IMR-90 (cell line): ENCODE measurements at regions not wholly inside any gene's neighbourhood (a gene's known extent, or its start where the extent isn't known, plus 50 kb on each side); places are given as distances from the start of the nearest gene placed in this dataset.

Experiments
- ATAC-seq: fragments of 200-7000 bp; cut with Tn5 transposase; 2 replicates; pipeline ENCODE4 v1.9.1; 2020; ENCODE audit warnings: low read depth, mild to moderate bottlenecking, moderate library complexity
- BruUV-seq: library from RNA; stranded (reverse); fragments of 400-500 nt; replicated peaks from 2 replicates; lab custom pipeline; 2021; lab: Mats Ljungman, UMichigan
- CTCF ChIA-PET: fragments of 300-600 bp; formaldehyde crosslinking; extraction: SDS; loops from one replicate; lab custom pipeline; 2021; ENCODE audit warnings: antibody characterized with exemption; lab: Yijun Ruan, JAX
- POLR2A ChIA-PET: fragments of 300-600 bp; sonication (Branson Sonifier 250); formaldehyde crosslinking; loops from one replicate; lab custom pipeline; 2022; ENCODE audit warnings: antibody characterized with exemption; ENCODE audit not compliant: unreplicated experiment; lab: Charles Lee
- DNase-seq: peaks from one replicate; pipeline ENCODE4 v3.0.0; 2013
- H2AFZ ChIP-seq: replicated peaks from 2 replicates; pipeline ENCODE3; 2013; ENCODE audit warnings: low read length, mild to moderate bottlenecking; ENCODE audit not compliant: poor library complexity
- H2AK5ac ChIP-seq: 2 replicates; pipeline ENCODE4 v1.6.1; 2013; ENCODE audit warnings: low read depth, low read length, inconsistent platforms
- H2AK9ac ChIP-seq: replicated peaks from 2 replicates; pipeline ENCODE3; 2013; ENCODE audit warnings: mild to moderate bottlenecking, low read depth, low read length, moderate library complexity; ENCODE audit not compliant: poor library complexity
- H2BK120ac ChIP-seq: 2 replicates; pipeline ENCODE4 v1.6.1; 2013; ENCODE audit warnings: low read depth, low read length, inconsistent platforms
- H2BK15ac ChIP-seq: 3 replicates; pipeline ENCODE4 v1.6.1; 2013; ENCODE audit warnings: low read depth, low read length, inconsistent platforms
- H2BK20ac ChIP-seq: 2 replicates; pipeline ENCODE4 v1.6.1; 2013; ENCODE audit warnings: low read depth, mild to moderate bottlenecking, inconsistent platforms, low read length, moderate library complexity
- H2BK5ac ChIP-seq: 2 replicates; pipeline ENCODE4 v1.6.1; 2013; ENCODE audit warnings: mild to moderate bottlenecking, low read depth, low read length, inconsistent platforms; ENCODE audit not compliant: poor library complexity, severe bottlenecking
- H3K14ac ChIP-seq: replicated peaks from 2 replicates; pipeline ENCODE4 v1.6.1; 2013; ENCODE audit warnings: low read depth, low read length, inconsistent platforms
- H3K18ac ChIP-seq: 2 replicates; pipeline ENCODE4 v1.6.1; 2013; ENCODE audit warnings: low read depth, low read length, control low read depth
- H3K23ac ChIP-seq: 2 replicates; pipeline ENCODE4 v1.6.1; 2013; ENCODE audit warnings: low read depth, low read length, inconsistent platforms
- H3K27ac ChIP-seq: 2 replicates; pipeline ENCODE4 v1.5.1; 2013; ENCODE audit warnings: mild to moderate bottlenecking, control low read depth, low read length; ENCODE audit not compliant: insufficient read depth
- H3K27me3 ChIP-seq: 2 replicates; pipeline ENCODE4 v1.6.1; 2013; ENCODE audit warnings: low read length; ENCODE audit not compliant: control insufficient read depth, insufficient read depth
- H3K36me3 ChIP-seq: 2 replicates; pipeline ENCODE4 v1.6.1; 2013; ENCODE audit warnings: low read length, mixed read lengths; ENCODE audit not compliant: control insufficient read depth, insufficient read depth
- H3K4ac ChIP-seq: 2 replicates; pipeline ENCODE4 v1.6.1; 2013; ENCODE audit warnings: low read depth, low read length, inconsistent platforms
- H3K4me1 ChIP-seq: 2 replicates; pipeline ENCODE4 v1.6.1; 2013; ENCODE audit warnings: low read length, mixed read lengths; ENCODE audit not compliant: control insufficient read depth, insufficient read depth
- H3K4me2 ChIP-seq: 2 replicates; pipeline ENCODE4 v1.6.1; 2013; ENCODE audit warnings: low read depth, mild to moderate bottlenecking, control low read depth, low read length, moderate library complexity
- H3K4me3 ChIP-seq: 2 replicates; pipeline ENCODE4 v1.5.1; 2013; ENCODE audit warnings: low read depth, mild to moderate bottlenecking, control low read depth, low read length, moderate library complexity; ENCODE audit not compliant: insufficient read depth
- H3K56ac ChIP-seq: 2 replicates; pipeline ENCODE4 v1.6.1; 2013; ENCODE audit warnings: low read length, inconsistent platforms; ENCODE audit not compliant: insufficient read depth; ENCODE audit errors: extremely low read depth
- H3K79me1 ChIP-seq, 2 experiments: 2 replicates each; pipeline ENCODE4 v1.6.1; 2013; ENCODE audit warnings: low read length in 2 of 2, inconsistent platforms in 1 of 2, low read depth in 1 of 2
- H3K9ac ChIP-seq: 2 replicates; pipeline ENCODE4 v1.6.1; 2013; ENCODE audit warnings: low read depth, low read length, control low read depth
- H3K9me1 ChIP-seq: 2 replicates; pipeline ENCODE4 v1.6.1; 2013; ENCODE audit warnings: low read length, inconsistent platforms; ENCODE audit not compliant: insufficient read depth
- H3K9me3 ChIP-seq: 2 replicates; pipeline ENCODE4 v1.6.1; 2013; ENCODE audit warnings: low read length; ENCODE audit not compliant: control insufficient read depth, insufficient read depth
- H4K20me1 ChIP-seq: 2 replicates; pipeline ENCODE4 v1.6.1; 2013; ENCODE audit warnings: low read length, inconsistent platforms; ENCODE audit not compliant: insufficient read depth
- H4K5ac ChIP-seq: 2 replicates; pipeline ENCODE4 v1.6.1; 2013; ENCODE audit warnings: mild to moderate bottlenecking, low read depth, low read length, control low read depth
- H4K8ac ChIP-seq, 2 experiments: 2 replicates each; pipeline ENCODE4 v1.6.1; 2013; ENCODE audit warnings: low read depth in 2 of 2, low read length in 2 of 2, control low read depth in 1 of 2, inconsistent platforms in 1 of 2
- H4K91ac ChIP-seq: 2 replicates; pipeline ENCODE4 v1.6.1; 2013; ENCODE audit warnings: low read depth, low read length, inconsistent platforms; ENCODE audit not compliant: insufficient read depth
- BHLHE40 ChIP-seq: fragments of 150-350 bp; IDR thresholded peaks from 2 replicates; pipeline ENCODE4 v1.6.1; 2016; ENCODE audit warnings: mild to moderate bottlenecking, low read depth, low read length
- CEBPB ChIP-seq: IDR thresholded peaks from 2 replicates; pipeline ENCODE4 v1.6.1; 2012; ENCODE audit warnings: low read depth, low read length, improper control_type of control experiment
- CHD1 ChIP-seq: IDR thresholded peaks from 2 replicates; pipeline ENCODE4 v1.6.1; 2012; ENCODE audit warnings: low read depth, low read length, improper control_type of control experiment
- CTCF ChIP-seq: conservative IDR thresholded peaks from 2 replicates; pipeline ENCODE4 v1.5.1; 2012; ENCODE audit warnings: mild to moderate bottlenecking, low read depth, low read length, improper control_type of control experiment
- ELK1 ChIP-seq: fragments of 150-350 bp; IDR thresholded peaks from 2 replicates; pipeline ENCODE4 v1.6.1; 2016; ENCODE audit warnings: low read depth, mild to moderate bottlenecking, low read length, moderate library complexity, borderline replicate concordance
- FOS ChIP-seq: fragments of 150-350 bp; IDR thresholded peaks from 2 replicates; pipeline ENCODE4 v1.6.1; 2016; ENCODE audit warnings: low read depth, low read length
- MAFK ChIP-seq: IDR thresholded peaks from 2 replicates; pipeline ENCODE4 v1.6.1; 2012; ENCODE audit warnings: low read depth, low read length, improper control_type of control experiment
- MAZ ChIP-seq: IDR thresholded peaks from 2 replicates; pipeline ENCODE4 v1.6.1; 2012; ENCODE audit warnings: low read depth, mild to moderate bottlenecking, low read length, improper control_type of control experiment, moderate library complexity, borderline replicate concordance
- MXI1 ChIP-seq: IDR thresholded peaks from 2 replicates; pipeline ENCODE4 v1.6.1; 2012; ENCODE audit warnings: low read depth, mild to moderate bottlenecking, low read length, moderate library complexity, borderline replicate concordance
- NFE2L2 ChIP-seq: fragments of 150-350 bp; IDR thresholded peaks from 2 replicates; pipeline ENCODE4 v1.6.1; 2016; ENCODE audit warnings: low read depth, mild to moderate bottlenecking, low read length
- POLR2A ChIP-seq: IDR thresholded peaks from 2 replicates; pipeline ENCODE4 v1.6.1; 2012; ENCODE audit warnings: mild to moderate bottlenecking, low read depth, low read length
- RAD21 ChIP-seq: IDR thresholded peaks from 2 replicates; pipeline ENCODE4 v1.6.1; 2012; ENCODE audit warnings: low read length, improper control_type of control experiment
- RCOR1 ChIP-seq: IDR thresholded peaks from 2 replicates; pipeline ENCODE4 v1.6.1; 2012; ENCODE audit warnings: mild to moderate bottlenecking, low read length, improper control_type of control experiment; ENCODE audit not compliant: insufficient replicate concordance
- RFX5 ChIP-seq: IDR thresholded peaks from 2 replicates; pipeline ENCODE4 v1.8.0; 2012; ENCODE audit warnings: low read depth, mild to moderate bottlenecking, low read length, moderate library complexity
- SMC3 ChIP-seq: fragments of 150-350 bp; IDR thresholded peaks from 2 replicates; pipeline ENCODE4 v1.6.1; 2016; ENCODE audit warnings: low read depth, mild to moderate bottlenecking, antibody characterized with exemption, low read length, moderate library complexity
- USF2 ChIP-seq: fragments of 150-350 bp; IDR thresholded peaks from 2 replicates; pipeline ENCODE4 v1.6.1; 2017; ENCODE audit warnings: mild to moderate bottlenecking, antibody characterized with exemption, low read length, low read depth
- WGBS, 2 experiments: methylation state at CpG; one replicate each; pipeline versions ENCODE4 v1.1.5 to v1.1.7; 2013; ENCODE audit warnings: missing lambda C conversion rate in 2 of 2; ENCODE audit not compliant: insufficient read length in 1 of 2; ENCODE audit errors: extremely low coverage in 2 of 2; 5-methylcytosine and 5-hydroxymethylcytosine counted together
- dilution Hi-C: fragments of 300-500 bp; cut with HindIII; formaldehyde crosslinking; loops from one replicate; pipeline ENCODE4 v1.14.3; 2018; ENCODE audit warnings: low sequenced_read_pairs; ENCODE audit not compliant: unreplicated experiment
- in situ Hi-C: fragments of 300-500 bp; cut with MboI; formaldehyde crosslinking; loops from 3 replicates; pipeline ENCODE4 v1.14.3; 2019; ENCODE audit warnings: low sequenced_read_pairs, inconsistent platforms, mixed read lengths
- intact Hi-C: fragments of 100-400 bp; cut with micrococcal nuclease; formaldehyde crosslinking; loops from 2 replicates; pipeline ENCODE4 v1.10.0; 2022

GRCh38 chr2:47651296-47651695 is 80.5 kb upstream of the KCNK12 start:
- Histone ChIP-seq H2AK5ac (no peak overlapping the region), H3K4ac (no peak overlapping the region), H2BK120ac (no peak overlapping the region), H4K8ac (no peak overlapping the region), H3K27me3 (peaks cover 23% of the 10 kb centered on the region), H3K14ac (no peak overlapping the region), H3K56ac (no peak overlapping the region), H2BK15ac (no peak overlapping the region), H4K91ac (no peak overlapping the region), H3K27ac (no peak overlapping the region), H2BK5ac (no peak overlapping the region), H3K79me1 (no peaks in the 10 kb centered on the region), H3K4me1 (no peaks in the 10 kb centered on the region), H2AK9ac (no peak overlapping the region), H4K20me1 (no peaks in the 10 kb centered on the region), H3K36me3 (no peaks in the 10 kb centered on the region), H3K9me3 (no peaks in the 10 kb centered on the region; the same call in 1 of the 2 replicates), H3K9me1 (no peaks in the 10 kb centered on the region; the same call in 1 of the 2 replicates), H2AFZ (no peak overlapping the region), H3K18ac (no peak overlapping the region), H3K23ac (no peak overlapping the region), H3K9ac (no peak overlapping the region), H2BK20ac (no peak overlapping the region), H3K4me2 (no peak overlapping the region), H4K5ac (no peak overlapping the region), H3K4me3 (no peak overlapping the region)
- CTCF ChIA-PET, result no interaction called here
- no TSS peak for BruUV-seq
- in situ Hi-C loops (no loop called here), intact Hi-C loops (no loop called here), dilution Hi-C loops (no loop called here)
- POLR2A ChIA-PET, result no interaction called here
- TF ChIP-seq RFX5, result no peak
- no peak for TF ChIP-seq BHLHE40
- TF ChIP-seq POLR2A, result no peak
- TF ChIP-seq CTCF, result no peak
- TF ChIP-seq MXI1, result no peak
- no peak for TF ChIP-seq RCOR1
- TF ChIP-seq NFE2L2, result no peak
- no peak for TF ChIP-seq CEBPB
- no peak for TF ChIP-seq USF2
- TF ChIP-seq RAD21, result no peak
- TF ChIP-seq ELK1, result no peak
- TF ChIP-seq MAFK, result no peak
- TF ChIP-seq FOS, result no peak
- TF ChIP-seq MAZ, result no peak
- TF ChIP-seq CHD1, result no peak
- TF ChIP-seq SMC3, result no peak
- DNase-seq, result no peak
- ATAC-seq, result no peak
- WGBS, 2 experiments, result no CpG with 5 or more reads among the region's 5 CpGs
